GM12891 (cell line): ENCODE measurements at regions not wholly inside any gene's neighbourhood (a gene's known extent, or its start where the extent isn't known, plus 50 kb on each side); places are given as distances from the start of the nearest gene placed in this dataset.

Source experiments
- DNase-seq: peaks from one replicate; pipeline ENCODE4 v3.0.0; 2011; ENCODE audit warnings: low spot score; ENCODE audit not compliant: insufficient read length
- FAIRE-seq: peaks from 2 replicates; lab custom pipeline; 2011; peaks lifted over from hg19 to GRCh38; lab: Jason Lieb, UNC
- PAX5 ChIP-seq: IDR thresholded peaks from 2 replicates; pipeline ENCODE4 v1.6.1; 2011; ENCODE audit warnings: low read length, moderate library complexity, mild to moderate bottlenecking; ENCODE audit not compliant: insufficient read depth, severe bottlenecking
- POLR2A ChIP-seq: IDR thresholded peaks from 2 replicates; pipeline ENCODE4 v1.6.1; 2011; ENCODE audit warnings: low read depth, low read length, control low read depth
- POLR2AphosphoS5 ChIP-seq: IDR thresholded peaks from 2 replicates; pipeline ENCODE4 v1.6.1; 2011; ENCODE audit warnings: low read depth, low read length, control low read depth
- POU2F2 ChIP-seq: IDR thresholded peaks from 2 replicates; pipeline ENCODE4 v1.6.1; 2011; ENCODE audit warnings: low read depth, mild to moderate bottlenecking, control low read depth, low read length, moderate library complexity
- SPI1 ChIP-seq: IDR thresholded peaks from 2 replicates; pipeline ENCODE4 v1.6.1; 2011; ENCODE audit warnings: low read depth, low read length, control low read depth
- TAF1 ChIP-seq: IDR thresholded peaks from 2 replicates; pipeline ENCODE4 v1.6.1; 2011; ENCODE audit warnings: low read depth, low read length, control low read depth

DNA sequence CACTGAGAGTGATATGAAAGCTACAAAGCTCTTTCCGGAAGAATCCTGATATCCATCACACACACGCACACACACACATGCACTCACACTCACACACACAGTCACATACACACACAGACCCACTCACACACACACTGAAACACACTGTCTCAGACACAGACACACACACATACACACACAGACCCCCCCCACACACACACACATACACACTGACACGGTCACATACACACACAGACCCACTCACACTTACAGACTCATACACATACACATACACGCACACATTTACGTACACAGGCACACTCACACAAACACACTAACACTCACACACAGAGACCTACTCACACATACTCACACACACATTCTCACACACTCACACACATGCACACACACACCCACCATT, 58.6 kb downstream of the LIG4 start:
- peak; percentile 62 for FAIRE-seq
- no peak for DNase-seq
- TF ChIP-seq PAX5 = no peak
- no peak for TF ChIP-seq POU2F2

DNA sequence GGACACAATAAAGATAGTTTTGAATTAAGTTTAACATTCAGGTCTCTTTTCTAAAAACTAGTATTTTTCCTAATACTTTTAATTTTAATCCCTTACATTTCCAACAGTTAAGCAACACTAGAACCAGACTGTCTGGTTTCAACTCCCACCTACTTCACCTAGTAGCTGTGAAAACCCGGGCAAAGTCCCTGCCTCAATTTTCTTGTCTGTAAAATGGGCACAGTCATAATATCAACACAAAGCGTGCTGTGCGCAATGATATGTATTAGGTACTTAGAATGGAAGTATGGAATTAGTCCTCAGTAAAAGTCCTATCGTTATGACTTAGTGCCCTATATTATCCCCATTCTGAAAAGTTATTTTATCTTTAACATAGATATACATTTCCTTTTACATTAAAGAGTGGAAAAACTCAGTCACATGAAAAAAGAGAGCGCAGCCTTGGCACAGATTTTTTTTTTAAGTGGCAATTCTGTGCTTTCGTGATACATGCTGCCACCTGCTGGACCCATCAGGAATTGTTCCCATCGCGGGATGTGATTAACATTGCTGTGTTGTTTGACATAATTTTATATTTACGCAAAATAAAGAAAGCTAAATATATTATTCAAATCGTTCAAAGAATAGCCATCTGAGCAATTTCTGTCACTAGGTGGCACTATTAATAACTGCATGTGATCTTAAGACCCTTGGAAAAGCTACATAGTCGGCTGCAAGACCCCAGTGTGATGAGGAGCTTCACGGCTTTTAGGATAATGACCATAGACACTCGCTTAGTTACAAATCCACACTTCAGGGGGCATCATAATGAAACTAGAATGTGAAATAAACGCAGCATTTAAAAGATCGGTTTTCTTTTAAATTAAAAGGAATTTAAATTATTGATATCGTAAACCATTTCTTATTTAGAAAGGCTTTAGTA, 59.9 kb downstream of the LIG4 start:
- DNase-seq (no peak), FAIRE-seq (peak; percentile 16)
- TF ChIP-seq POU2F2 = no peak
- TF ChIP-seq PAX5 = no peak
- no peak for TF ChIP-seq TAF1
- TF ChIP-seq POLR2A = no peak
- TF ChIP-seq SPI1 = no peak
- no peak for TF ChIP-seq POLR2AphosphoS5

DNA sequence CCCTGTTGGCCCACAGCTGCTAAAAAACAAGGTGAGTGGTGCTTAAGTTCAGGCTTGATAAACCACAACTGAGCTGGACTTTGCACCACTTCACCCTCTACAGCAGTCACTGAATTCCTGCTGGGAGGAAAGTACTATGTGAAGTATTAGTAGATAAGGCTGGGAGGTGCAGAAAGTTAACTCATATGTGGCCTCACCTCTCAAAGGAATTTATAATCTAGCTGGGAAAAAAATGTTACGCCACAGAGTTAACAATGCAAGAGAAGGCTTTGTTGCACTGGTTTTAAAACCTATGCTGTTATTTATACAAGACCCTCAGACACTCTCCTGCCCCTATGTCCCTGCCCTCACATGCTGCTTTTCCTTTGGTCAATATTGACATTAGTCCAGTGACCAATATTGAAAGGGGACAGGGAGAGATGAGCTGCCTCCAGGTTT, 60.9 kb downstream of the LIG4 start:
- DNase-seq = no peak
- TF ChIP-seq POU2F2 (no peak), POLR2AphosphoS5 (no peak), PAX5 (no peak), POLR2A (no peak), SPI1 (no peak), TAF1 (no peak)
- no peak for FAIRE-seq

- no peak for DNase-seq
- FAIRE-seq = no peak
- TF ChIP-seq SPI1 (no peak), POLR2A (no peak), POU2F2 (no peak), PAX5 (no peak), POLR2AphosphoS5 (no peak), TAF1 (no peak)
Observed at GRCh38 chr13:108146642-108147041, 68.7 kb downstream of the LIG4 start.

DNA sequence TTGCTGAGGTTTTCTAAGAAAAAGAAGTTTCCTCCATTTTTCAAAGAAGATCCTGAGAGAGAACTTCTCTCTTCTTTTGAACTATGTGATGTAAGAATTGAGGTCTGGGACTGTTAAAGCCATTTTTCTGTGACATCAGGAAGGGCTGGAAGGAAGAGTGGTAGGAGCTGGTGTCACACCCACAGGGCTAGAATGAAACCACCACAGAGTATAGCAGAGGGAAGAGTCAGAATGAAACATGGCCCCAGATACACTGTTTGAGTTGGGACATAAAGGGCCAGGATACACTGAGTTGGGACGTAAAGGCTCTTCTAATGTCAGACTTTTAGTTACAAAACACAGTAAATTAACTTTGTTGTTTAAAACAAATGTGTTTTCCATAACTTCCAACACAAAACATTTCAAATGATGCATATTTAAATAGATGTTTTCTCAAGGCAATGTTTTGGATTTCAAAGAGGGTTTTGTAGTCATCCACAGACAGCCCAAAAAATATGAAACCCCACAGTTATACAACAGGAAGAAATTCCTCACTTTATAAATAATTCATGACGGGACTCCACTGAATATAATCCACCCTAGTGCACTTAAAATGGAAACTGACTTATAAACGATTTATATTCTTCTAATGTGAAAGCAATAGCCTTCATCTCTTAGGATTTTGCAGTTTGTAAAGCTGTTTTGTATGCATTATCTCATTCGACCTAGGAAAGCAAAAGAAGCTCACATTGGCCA, 72.5 kb downstream of the LIG4 start:
- DNase-seq (no peak), FAIRE-seq (no peak)
- TF ChIP-seq POU2F2 (no peak), TAF1 (no peak), POLR2A (no peak), POLR2AphosphoS5 (no peak), SPI1 (no peak), PAX5 (no peak)

DNA sequence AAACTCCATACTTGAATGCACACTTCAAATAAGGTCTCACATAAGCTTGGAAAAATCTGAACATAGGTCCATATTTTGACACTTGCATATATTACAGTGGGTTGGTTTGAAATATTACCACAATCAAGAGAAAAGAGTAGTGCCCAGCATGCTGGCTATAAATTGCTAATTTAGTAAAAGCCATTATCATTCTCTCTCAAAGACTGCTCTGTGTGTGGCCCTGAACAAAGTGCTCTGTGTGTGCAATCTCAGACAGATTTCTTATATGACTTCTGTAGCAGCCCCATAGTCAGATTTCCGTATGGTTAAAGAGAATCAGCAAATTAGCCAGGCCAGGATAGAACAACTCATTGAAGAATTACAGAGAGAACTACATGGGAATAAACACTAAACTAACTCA, 78.2 kb downstream of the LIG4 start:
- DNase-seq (no peak), FAIRE-seq (no peak)
- TF ChIP-seq POLR2A = no peak
- no peak for TF ChIP-seq PAX5
- TF ChIP-seq POLR2AphosphoS5 = no peak
- no peak for TF ChIP-seq SPI1
- no peak for TF ChIP-seq POU2F2
- no peak for TF ChIP-seq TAF1

- FAIRE-seq (no peak), DNase-seq (no peak)
- no peak for TF ChIP-seq POLR2AphosphoS5
- no peak for TF ChIP-seq TAF1
- no peak for TF ChIP-seq PAX5
- TF ChIP-seq SPI1 = no peak
- no peak for TF ChIP-seq POLR2A
- TF ChIP-seq POU2F2 = no peak
Observed at GRCh38 chr13:108127406-108127805, 87.9 kb downstream of the LIG4 start.

DNA sequence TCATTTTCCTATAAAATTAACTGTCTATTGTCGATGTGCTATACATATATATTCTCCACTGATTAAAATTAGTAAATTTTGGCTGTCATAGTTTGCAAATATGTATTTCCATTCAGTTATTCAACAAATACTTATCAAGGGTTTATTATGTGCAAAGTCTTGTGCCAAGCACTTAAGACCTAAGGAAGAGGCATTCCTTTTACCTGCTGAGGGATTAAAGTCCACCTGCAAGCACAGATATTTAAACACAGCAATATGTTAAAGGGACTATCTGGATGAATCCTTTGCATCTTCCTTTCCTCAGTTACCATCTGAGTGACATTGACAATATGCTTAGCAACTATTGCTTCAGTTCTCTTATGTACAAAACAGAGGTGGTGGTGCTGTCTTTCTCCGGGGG, 89.3 kb downstream of the LIG4 start:
- DNase-seq (no peak), FAIRE-seq (no peak)
- no peak for TF ChIP-seq POLR2AphosphoS5
- TF ChIP-seq POU2F2 = no peak
- no peak for TF ChIP-seq SPI1
- no peak for TF ChIP-seq TAF1
- TF ChIP-seq PAX5 = no peak
- TF ChIP-seq POLR2A = no peak

DNA sequence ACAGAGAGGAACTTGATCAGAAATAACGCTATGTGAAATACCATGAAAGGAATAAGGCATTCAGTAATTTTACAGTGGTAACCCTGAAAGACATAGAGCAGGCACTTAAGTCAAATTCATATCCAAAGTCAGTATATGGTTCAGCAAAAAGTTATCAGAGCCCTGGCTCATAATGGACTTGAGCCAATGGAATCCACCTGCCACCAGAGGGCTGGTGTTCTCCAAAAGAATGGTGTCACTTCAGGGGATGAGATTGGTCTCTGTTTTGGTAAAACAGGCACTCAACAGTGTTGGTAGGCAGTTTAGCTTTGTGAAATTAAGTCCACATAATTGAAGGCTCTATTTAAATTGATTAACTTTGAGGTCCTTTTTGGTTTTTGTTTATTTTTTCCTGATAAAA, 93.9 kb downstream of the LIG4 start:
- no peak for TF ChIP-seq POU2F2
- no peak for TF ChIP-seq PAX5
- TF ChIP-seq SPI1 = no peak
- no peak for TF ChIP-seq POLR2AphosphoS5
- TF ChIP-seq POLR2A = no peak
- TF ChIP-seq TAF1 = no peak
- DNase-seq = no peak
- FAIRE-seq = no peak

GRCh38 chr13:108120856-108121255, 94.5 kb downstream of the LIG4 start:
- no peak for TF ChIP-seq TAF1
- no peak for TF ChIP-seq POLR2A
- TF ChIP-seq POLR2AphosphoS5 = no peak
- no peak for TF ChIP-seq PAX5
- no peak for TF ChIP-seq SPI1
- no peak for TF ChIP-seq POU2F2
- DNase-seq (no peak), FAIRE-seq (no peak)
